GDM1 (cell line): ENCODE measurements at regions not wholly inside any gene's neighbourhood (a gene's known extent, or its start where the extent isn't known, plus 50 kb on each side); places are given as distances from the start of the nearest gene placed in this dataset.
"Not testable (repeated sequence)": the region's sequence is repeated elsewhere in the genome, so short reads cannot be mapped to it uniquely, and the experiment has no call there.

Experiments
- DNase-seq: peaks from one replicate; lab custom pipeline; 2025; lab: John Stamatoyannopoulos, UW

- no peak for DNase-seq
These were observed 96.2 kb upstream of the RMP24 start for GRCh38 chr18:35876243-35876642.

GRCh38 chr18:35880788-35881455 lies 91.6 kb upstream of the RMP24 start:
- no peak for DNase-seq

- no peak for DNase-seq
These were observed 84.2 kb upstream of the RMP24 start for GRCh38 chr18:35888329-35888728.

GRCh38 chr18:35889677-35890076 lies 82.8 kb upstream of the RMP24 start:
- no peak for DNase-seq

GRCh38 chr18:35890323-35890722 lies 82.2 kb upstream of the RMP24 start:
- no peak for DNase-seq

- DNase-seq, result no peak
These were observed 80.4 kb upstream of the RMP24 start for GRCh38 chr18:35892118-35892517.

GRCh38 chr18:35897481-35897880 lies 75.0 kb upstream of the RMP24 start:
- not testable (repeated sequence) for DNase-seq

- no peak for DNase-seq
These were observed 68.0 kb upstream of the RMP24 start for GRCh38 chr18:35904389-35905037.

GRCh38 chr18:35905436-35905835 lies 67.0 kb upstream of the RMP24 start:
- DNase-seq, result no peak

GRCh38 chr18:35906291-35906690 lies 66.2 kb upstream of the RMP24 start:
- DNase-seq, result not testable (repeated sequence)

GRCh38 chr18:35910327-35910726 lies 62.2 kb upstream of the RMP24 start:
- no peak for DNase-seq

- DNase-seq, result no peak
These were observed 60.1 kb upstream of the RMP24 start for GRCh38 chr18:35912332-35912731.

- no peak for DNase-seq
These were observed 57.4 kb upstream of the RMP24 start for GRCh38 chr18:35915056-35915455.

GRCh38 chr18:35917043-35917442 lies 55.4 kb upstream of the RMP24 start:
- no peak for DNase-seq

- no peak for DNase-seq
These were observed 53.9 kb upstream of the RMP24 start for GRCh38 chr18:35918564-35918963.

- no peak for DNase-seq
These were observed 53.3 kb upstream of the RMP24 start for GRCh38 chr18:35919179-35919578.

GRCh38 chr18:35920623-35921022 lies 51.9 kb upstream of the RMP24 start:
- no peak for DNase-seq
